Suppressor macrophage treated with lipopolysaccharide for 4 hours (primary cell): ENCODE measurements at regions not wholly inside any gene's neighbourhood (a gene's known extent, or its start where the extent isn't known, plus 50 kb on each side); places are given as distances from the start of the nearest gene placed in this dataset.
A peak's percentile ranks its signal among the peaks of the same experiment; 100 is the strongest.

ENCODE experiments used
- DNase-seq: peaks from one replicate; pipeline ENCODE4 v3.0.0-alpha.2; 2020

DNA sequence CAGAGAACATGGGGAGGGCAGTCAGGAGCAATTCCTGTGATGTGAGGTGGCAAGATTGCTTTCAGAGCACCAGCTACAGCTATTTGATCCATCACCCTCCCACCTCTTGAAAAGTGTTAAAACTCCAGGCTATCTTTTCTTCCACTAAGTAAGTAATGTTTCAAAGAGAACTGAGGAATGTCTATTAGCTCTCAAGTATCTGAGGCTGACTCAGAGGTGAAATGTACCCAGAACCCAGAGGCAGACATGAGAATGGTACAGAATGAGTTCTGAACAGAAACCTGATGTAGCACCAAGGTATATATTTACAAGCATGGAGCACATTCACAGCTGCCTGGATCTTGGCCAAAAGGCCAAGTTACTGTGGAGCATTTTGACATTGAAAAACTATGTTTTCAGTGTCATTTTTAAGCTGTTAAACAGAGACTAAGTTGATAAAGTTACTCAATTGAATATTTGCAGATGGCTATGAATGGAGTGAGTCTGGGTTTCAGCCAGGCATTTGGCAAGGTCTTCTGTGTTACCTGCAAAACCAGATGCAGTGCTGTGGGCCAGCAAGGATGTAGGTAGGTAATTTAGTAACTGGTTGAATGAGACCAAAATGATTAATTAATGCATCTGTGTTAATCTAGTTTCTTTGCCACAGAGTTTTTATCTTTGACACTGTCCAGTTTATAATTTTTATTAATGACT lies 227.7 kb upstream of the CD96 start:
- DNase-seq: no peak

- DNase-seq: no peak
Measured at GRCh38 chr3:111314898-111315297, 227.1 kb upstream of the CD96 start.

GRCh38 chr3:111315930-111316587 lies 225.9 kb upstream of the CD96 start:
- DNase-seq: no peak

DNA sequence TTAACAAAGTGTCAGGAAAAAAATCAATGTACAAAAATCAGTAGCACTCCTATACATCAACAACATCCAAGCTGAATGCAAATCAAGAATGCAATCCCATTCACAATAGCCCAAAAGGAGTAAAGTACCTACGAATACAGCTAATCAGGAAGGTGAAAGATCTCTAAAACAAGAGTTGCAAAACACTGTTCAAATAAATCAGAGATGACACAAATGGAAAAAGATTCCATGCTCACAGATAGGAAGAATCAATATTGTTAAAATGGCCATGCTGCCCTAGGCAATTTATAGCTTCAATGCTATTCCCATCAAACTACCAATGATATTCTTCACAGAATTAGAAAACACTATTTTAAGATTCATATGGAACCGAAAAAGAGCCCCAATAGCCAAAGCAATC lies 223.7 kb upstream of the CD96 start:
- DNase-seq: no peak

GRCh38 chr3:111319598-111319997 lies 222.4 kb upstream of the CD96 start:
- no peak for DNase-seq

GRCh38 chr3:111321786-111322185 lies 220.2 kb upstream of the CD96 start:
- no peak for DNase-seq

DNA sequence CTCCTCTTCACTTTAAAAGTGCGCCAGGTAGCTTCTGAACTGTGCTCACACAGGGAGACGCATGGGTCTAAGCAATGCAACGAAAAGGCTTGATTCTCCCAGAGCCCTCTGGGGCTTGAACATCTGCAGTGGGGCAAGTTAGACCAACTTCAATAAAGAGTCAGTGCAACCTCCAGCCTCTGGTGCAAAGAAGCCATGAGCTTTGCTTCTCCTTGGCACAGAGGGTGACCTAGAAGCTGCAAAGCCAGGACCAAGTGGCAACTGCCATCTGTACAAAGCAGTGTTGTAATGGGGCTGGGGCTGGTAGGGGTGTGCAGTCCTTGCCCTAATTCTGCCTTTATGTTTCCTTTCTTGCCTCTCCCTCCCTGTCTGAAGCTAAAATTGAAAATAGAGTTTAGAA lies 219.0 kb upstream of the CD96 start:
- DNase-seq: no peak

- no peak for DNase-seq
Measured at GRCh38 chr3:111324151-111324550, 217.8 kb upstream of the CD96 start.

DNA sequence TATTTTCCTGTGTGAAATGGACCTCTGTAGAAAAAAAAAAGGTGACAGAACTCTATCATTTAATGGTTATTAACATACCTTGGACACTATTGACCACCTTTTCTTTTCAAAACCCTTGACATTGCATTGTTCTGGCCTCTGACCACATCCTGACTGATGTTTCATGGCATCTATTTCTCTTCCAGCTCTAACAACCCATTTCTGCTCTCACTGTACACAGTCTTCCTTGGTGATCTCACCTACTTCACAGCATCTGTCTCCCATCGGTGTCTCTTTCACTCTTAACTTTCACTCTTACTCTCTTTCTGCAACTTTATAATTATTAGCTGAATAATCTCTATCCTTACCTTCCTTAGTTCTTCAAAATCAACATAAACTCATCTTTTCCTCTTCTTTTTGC lies 217.4 kb upstream of the CD96 start:
- no peak for DNase-seq

GRCh38 chr3:111325160-111325718 lies 216.8 kb upstream of the CD96 start:
- DNase-seq: no peak

- DNase-seq: no peak
Measured at GRCh38 chr3:111326144-111326995, 215.6 kb upstream of the CD96 start.

DNA sequence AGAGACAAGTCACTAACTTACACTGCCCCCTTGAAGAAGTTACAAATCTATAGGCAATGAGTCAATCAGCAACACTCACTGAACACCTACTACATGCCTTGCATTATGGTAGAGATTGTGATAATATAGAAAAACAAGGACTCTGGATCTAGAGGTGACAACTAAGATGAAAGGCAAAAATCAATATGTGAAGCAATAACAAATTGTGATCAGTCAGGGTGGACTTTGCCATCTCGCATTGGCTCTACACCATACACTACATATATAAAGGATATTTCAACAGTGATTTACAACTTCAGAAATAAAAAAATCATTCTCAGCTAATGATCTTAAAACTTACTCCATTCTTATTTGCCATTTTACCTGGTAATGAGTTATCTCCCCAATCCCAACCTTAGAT lies 210.7 kb upstream of the CD96 start:
- no peak for DNase-seq

GRCh38 chr3:111331912-111332311 lies 210.1 kb upstream of the CD96 start:
- DNase-seq: no peak

DNA sequence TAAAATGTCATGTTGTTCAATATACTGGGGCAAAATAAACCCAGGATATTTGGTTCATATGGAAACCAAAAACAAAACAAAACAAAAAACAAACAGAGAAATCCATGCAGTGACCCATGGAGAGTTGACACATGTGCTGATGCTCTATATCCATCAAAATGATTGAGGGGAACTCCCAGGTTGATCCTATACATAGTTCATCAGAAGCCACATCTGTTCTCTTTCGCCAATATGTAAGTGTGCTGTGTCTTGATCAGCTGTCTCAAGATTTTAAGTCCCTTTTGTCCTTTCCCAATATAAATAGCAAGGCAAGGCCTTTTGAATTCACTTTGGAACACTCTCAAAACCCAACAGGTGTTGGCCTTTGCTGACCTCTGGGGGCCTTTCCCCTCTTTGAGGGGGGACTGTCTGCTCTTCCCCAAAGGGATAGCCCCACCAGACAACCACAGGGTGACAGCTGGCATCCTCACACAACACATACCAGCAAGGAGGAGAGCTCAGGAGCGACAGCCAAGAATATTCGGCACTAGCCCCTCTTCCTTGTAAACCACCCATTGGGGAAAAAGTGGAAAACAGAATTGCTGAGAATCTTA lies 209.4 kb upstream of the CD96 start:
- no peak for DNase-seq

DNA sequence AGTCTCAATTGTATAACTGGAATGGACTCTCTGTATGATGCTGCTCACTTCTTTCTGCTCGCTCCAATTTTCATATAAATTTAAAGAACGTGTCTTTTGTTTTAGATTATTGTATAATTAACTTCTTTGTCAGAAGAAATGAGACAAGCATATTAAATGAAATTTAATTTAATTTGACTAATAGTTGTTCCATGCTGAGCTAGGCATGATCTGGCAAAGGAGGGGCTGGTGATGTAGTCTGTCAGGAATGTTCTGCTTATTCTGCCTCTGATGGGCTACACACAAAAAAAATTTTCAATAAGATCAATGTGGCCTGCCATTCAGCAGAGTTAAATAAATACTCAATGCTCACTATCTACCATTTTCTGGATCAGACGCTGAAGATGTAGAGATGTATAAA lies 208.4 kb upstream of the CD96 start:
- no peak for DNase-seq

DNA sequence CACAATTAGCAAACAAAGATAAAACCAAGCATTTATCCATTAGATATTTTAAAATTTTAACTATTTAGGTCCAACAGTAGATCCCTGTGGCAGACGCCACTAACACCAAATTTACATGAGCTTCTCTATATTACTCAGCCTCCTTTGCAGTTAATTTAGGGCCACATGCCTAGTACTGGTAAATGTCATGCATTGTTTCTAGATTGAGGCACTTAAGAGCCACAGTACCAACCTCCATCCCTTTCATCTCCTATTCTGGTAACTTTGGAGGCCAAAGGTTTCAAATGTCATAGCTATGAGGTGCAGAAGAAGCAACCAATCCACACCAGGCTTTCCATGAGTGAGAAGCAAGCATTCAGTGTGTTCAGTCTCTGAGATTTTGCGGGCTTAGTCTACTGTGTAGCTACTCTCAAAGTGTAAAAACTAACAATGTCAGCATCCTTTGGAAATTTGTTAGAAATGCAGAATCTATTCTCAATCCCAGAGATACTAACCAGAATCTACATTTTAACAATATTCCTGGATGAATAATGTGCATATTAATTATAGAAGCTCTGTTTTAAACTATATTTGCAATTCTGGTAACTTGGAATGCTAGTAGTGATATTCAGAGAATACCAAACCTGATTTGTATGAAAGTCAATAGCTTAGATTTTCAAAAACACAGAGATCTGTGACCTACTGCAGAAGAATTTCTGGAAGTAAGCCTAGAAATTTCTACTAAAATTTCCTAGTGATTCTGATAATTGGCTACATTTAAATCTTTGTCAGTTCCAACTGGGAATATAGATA lies 206.3 kb upstream of the CD96 start:
- no peak for DNase-seq

- no peak for DNase-seq
Measured at GRCh38 chr3:111336511-111336910, 205.5 kb upstream of the CD96 start.

- peak; percentile 19 for DNase-seq
Measured at GRCh38 chr3:111338059-111338698, 203.8 kb upstream of the CD96 start.

GRCh38 chr3:111339017-111339416 lies 203.0 kb upstream of the CD96 start:
- DNase-seq: no peak

DNA sequence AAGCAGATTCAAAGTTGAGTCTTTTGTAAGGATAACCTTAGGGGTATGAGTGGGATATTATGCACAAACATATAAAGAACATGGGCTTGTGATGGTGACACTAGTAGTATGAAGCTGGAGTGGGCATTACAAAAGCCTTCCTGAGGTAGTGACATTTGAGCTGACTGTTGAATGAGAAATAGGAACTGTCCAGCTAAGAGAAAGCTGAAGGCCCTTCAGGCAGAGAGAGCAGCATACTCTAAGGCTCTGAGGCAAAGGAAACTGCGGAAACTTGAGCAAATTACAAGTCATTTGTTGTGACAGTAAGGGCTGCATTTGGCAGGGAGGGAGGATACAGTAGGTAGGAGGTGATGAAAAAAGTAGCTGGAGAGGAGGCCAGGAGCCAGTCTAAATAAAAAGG lies 190.7 kb upstream of the CD96 start:
- DNase-seq: no peak

DNA sequence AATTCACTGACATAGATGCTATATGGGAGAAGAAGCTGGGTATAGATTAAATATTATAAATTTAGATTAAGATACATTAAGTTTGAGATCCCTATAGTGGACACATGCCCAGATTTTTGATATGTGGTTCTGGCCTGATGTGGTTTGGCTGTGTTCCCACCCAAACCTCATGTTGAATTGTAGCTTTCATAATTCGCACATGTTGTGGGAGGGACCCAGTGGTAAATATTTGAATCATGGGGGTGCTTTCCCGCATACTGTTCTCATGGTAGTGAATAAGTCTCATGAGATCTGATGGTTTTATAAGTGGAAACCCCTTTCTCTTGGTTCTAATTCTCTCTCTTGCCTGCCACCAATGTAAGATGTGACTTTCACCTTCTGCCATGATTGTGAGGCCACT lies 189.4 kb upstream of the CD96 start:
- DNase-seq: no peak
